ENCODE measurements at regions not wholly inside any gene's neighbourhood (a gene's known extent, or its start where the extent isn't known, plus 50 kb on each side); places are given as distances from the start of the nearest gene placed in this dataset.
"Not testable (repeated sequence)": the region's sequence is repeated elsewhere in the genome, so short reads cannot be mapped to it uniquely, and the experiment has no call there.

DNA sequence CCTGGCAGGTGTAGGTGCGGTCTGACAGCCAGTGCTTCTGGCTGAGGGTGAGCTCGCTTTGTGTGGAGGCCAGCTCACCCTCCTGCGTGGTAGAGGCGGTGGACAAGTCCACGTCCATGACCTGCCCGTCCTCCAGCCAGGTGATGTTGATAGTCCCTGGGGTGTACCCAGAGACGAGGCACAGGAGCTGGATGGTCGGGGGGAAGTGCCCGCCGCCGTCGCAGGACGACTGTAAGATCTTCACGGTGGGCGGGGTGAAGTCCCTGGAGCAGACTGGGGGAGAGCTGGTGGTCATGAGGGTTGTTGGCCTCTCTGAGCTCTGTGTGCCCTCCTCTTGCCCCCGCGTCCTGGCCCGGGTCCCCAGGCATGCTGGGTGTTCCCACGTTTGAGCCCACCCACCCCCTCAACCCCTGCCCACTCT is 74.6 kb downstream of the TMEM121 start:
- no peak for DNase-seq (ENCODE audit: low spot score)

DNA sequence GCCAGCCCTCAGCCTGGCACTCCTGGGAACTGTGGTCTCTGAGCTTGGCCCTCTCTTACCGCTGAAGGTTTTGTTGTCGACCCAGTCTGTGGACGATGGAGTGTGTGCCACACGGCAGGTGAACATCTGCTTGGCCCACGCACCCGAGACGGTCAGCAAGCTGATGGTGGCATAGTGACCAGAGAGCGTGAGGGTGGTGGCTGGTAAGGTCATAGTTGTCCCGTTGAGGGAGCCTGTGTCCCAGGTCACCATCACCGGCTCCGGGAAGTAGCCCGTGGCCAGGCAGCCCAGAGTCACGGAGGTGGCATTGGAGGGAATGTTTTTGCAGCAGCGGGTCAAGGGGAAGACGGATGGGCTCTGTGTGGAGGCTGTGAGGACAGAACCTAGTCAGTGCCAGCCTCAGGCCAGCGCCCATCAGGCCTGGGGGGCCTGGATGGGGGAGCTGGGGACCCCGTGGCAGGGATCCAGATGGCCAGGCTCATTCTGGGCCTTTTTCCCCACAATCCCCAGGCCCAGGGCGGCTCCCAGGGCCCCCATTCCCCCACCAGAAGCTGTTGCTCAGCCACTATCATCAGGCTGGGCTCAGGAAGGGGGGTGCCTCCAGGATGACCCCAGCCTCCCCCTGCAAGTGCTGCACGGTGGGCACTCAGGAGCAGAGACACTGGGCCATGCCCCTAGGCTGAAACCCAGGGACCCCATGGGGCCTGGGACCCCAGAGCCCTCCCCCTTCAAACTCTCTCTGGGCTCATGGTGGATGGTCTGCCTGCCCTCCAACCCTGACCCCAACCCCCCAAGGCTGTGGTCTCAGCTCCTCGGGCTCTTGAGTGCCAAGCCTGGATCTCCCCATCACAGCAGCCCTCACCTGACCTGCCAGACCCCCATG is 75.2 kb downstream of the TMEM121 start:
- no peak for DNase-seq (ENCODE audit: low spot score)

DNA sequence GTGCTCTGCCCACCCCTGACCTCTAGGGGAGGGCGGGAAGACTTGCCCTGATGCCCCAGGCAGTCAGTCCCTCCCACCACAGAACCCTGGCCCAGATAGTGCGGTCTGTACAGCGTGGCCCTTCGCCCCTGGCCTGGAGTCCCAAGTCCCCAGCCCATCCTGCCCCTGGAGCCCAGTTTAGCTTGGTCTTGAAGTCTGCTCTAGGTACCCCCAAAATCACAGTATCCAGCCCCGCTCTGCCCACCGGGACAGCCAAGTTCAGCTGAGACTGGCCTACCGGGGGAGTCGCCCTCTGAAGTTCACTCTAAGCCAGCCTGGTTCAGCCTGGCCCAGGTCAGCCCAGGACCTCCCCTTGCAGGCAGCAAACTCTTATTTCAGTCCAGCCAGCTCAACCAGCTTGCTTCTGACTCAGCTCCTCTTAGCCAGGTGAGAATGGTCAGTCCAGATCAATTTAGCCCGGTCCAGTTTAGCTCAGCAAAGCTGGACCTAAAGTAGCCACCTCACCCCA is 75.9 kb downstream of the TMEM121 start:
- no peak for DNase-seq (ENCODE audit: low spot score)

DNA sequence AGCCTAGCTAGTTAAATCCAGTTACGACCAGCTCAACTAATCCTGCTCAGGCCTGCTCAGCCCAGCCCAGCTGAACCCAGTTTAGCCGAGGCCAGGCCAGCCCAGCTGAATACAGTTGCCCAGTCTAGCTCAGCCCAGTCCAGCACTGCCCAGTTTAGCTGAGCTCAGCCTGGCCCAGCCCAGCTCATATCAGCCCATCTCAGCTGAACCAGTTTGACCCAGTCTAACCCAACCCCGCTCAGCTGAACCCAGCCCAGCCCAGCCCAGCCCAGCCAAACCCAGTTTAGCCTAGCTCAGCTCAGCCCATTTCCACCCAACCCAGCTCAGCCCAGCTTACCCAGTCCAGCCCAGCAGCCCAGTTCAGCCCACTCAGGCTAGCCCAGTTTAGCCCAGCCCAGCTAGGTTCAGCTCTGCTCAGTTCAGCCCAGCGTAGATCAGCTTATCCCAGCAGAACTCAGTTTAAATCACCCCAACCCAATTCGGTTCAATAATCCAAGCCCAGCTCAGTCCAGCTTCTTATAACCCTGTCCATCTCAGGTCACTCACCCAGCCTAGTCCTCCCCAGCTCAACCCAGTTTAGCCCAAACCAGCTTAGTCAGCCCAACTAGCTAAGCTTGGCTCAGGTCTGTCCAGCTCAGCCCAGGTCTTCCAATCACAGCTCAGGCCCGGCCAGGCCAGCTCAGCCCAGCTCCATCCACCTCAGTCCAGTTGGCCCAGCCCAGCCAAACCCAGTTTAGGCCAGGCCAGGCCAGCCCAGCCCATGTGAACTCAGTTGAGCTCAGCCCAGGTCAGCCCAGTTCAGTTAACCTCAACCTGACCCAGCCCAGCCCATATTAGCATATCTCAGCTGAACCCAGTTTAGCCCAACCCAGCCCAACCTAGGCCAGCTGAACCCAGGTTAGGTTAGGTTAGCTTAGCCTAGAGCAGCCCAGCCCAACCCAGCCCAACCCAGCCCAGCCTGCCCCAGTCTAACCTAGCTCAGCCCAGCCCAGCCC is 76.7 kb downstream of the TMEM121 start:
- peak; percentile 1 for DNase-seq (ENCODE audit: low spot score)

DNA sequence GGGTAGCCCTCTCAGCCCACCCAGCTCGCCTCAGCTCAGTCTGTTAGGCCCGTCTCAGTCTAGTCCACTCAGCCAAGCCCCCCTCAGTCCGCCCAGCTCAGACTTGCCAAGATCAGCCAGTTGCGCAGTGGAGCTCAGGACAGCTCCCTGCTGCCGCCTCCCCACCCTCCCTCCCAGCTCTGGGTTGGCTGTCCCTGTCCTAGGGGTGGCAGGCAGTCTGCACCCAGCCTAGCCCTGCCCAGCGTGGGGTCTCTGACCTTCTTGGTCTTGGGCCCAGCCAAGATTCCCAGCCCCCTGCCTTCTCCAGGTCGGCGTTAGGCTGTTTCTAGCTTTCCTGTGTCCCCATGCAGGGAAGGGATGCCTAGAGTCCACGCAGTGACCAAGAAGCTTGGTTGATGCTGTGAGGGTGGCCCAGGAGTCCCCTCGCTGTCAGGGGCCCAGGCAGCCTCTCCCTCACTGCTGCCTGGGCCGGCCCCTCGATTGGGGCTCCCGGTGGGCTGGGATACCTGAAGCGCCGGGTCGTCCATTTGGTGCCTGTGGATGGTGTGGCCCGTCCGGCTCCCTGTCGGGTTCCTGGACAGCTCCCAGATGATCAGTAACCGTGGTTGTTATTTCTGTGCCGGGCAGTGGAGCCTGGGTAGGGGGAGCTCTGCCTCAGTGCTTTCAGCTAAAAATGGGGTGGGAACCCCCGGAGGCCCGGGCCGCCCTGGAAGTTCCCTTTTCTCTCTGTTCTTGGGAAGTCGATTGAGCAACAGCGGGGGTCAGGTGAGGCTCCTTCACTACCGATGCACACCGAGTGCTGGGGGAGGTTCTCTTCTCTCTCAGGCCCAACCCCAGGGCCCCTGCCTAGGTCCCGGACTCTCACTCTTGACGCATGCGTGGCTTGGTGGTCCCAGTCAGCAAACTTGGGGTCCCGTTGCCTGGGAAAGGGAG is 78.4 kb downstream of the TMEM121 start:
- not testable (repeated sequence) for DNase-seq (ENCODE audit: low spot score)

DNA sequence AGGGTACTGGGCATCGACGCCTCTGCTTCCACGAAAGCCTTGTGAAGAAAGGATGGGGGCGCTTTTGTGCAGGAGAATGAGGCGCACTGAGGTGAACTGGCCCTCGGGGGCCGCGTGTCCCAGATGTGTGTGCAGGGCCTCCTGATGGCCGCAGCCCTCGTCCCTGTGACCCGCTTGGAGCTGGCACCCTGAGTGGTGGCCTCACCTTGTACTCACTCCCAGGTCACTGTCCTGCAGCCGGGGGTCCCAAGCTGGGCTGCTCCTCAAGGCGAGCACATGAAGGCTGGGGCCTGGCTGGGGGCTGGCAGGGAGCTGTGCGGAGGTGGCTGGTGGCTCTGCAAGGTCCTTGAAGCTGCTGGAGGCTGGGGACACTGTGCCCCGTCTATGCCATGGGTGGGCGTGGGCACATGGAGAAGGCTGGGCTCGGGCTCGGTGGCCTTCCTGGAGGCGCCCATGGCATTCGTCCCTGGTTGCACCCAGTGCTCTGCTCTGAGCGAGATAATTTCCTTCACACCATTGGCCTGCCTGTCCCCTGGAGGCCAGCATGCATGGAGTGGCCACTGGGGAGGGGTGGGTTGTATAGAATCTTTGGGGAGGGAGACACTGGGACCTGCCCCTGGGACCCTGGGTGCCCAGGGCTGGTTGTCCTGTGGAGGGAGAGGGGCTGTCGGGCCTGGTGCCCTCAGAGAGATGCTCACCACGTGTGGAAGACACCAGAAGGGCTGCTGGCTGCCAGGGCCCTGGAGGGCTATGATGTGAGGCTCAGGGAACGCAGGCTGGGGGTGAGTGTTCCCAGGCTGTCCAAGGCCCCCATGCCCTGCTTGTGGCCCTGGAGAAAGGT is 79.3 kb downstream of the TMEM121 start:
- DNase-seq (ENCODE audit: low spot score), result no peak

DNA sequence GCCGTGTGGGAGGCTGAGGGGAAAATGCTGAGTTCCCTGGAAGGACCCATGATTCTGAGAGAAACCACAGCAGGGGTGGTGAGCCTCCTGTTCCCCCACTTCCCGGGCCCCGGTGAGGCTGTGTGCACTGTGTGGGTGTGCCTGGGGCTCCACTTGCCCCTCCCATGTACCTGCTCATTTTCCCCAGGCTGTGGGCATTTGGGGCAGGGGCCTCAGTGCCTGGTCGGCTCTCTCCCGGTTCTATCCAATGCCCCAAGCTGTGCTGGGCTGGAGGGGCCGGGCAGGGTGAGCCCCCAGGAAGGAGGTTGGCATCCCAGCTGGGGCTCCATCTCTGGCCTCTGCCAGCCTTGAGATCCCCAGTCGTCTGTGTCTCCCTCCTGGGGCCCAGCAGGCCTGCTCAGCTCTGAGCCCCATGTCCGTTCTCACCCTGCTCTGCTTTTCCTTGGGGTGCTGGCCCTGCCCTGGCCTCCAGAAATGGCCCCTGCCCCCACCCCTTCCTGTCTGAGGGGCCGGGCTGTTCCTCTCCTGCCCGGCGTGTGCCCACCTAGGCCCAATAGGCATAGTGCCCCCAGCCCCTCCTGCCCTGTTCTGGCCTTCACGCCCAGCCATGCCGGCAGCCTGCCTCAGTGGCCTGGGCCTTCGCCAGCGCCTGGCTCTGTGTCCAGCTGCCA is 80.1 kb downstream of the TMEM121 start:
- DNase-seq (ENCODE audit: low spot score), result not testable (repeated sequence)

DNA sequence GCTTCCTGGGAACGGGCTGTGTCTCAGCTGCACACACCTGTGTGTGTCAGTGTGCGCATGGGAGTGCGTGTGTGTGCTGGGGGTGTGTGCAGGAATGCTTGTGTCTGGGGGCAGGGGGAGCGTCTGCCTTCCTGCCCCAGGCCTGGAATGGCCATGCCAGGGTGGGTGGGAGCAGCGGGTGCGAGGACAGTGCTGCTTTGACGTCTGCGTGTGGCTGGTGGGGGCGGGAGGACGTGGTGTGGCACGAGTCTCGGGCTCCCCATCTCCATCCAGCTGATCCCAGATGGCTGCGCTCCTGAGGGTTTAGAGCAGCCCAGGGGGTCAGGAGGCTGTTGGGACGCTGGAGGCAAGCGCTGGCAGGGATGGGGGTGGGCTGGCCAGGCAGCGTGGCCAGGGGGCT is 80.6 kb downstream of the TMEM121 start:
- DNase-seq (ENCODE audit: low spot score), result not testable (repeated sequence)

DNA sequence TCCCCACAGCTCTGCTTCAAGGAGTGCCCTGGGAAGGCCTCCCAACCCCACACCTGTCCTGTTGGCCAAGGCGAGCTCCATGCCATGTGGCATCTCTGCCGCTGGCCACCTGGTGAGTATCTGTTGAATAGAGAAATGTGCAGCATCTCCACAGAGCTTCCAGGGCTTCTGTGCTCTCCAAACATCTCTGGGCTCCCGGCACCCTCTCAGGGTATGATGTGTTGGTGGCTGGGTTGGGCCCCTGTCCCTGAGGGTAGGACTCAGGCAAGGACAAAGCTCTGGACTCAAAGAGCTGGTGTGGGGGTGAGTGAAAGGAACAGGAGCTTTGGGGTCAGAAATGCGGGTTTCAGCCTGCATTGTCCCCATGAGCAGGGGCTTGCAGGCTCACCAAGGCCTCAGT is 88.6 kb downstream of the TMEM121 start:
- not testable (repeated sequence) for DNase-seq (ENCODE audit: low spot score)

DNA sequence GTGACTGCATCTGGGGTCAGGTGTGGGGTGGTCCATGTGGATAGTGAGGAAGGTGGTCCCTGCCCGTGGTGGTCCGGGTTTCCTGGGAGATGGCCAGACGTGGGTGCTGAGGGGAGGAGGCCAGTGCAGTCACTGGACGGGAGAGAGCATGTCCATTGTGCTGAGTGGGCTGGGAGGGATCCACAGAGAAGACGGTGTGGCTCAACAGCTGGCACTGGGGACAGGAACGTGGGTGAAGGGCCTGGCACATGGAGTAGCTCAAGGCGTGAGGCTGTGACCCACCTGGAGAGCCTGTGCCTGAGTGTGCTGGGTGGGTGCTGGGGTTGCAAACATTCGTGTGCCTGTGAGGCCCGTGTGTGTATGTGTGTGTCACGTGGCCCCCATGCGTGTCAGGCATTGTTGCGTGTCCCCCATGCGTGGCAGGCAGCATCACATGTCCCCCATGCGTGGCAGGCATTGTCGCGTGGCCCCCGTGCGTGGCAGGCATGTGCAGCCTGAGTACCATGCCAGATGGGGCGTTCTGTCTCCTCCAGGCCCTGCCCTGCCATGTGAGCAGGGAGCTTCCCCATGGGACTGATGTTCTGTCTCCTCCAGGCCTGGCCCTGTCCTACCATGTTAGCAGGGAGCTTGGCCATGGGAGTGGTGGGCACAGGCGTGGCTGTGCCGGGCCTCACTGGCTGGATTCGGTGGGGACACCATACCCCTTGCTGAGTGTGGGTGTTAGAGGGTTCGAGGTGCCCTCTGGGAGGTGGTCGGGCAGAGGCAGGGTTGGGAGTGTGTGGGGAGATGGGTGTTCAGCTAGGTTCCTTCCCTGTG is 89.8 kb downstream of the TMEM121 start:
- peak; percentile 6 for DNase-seq (ENCODE audit: low spot score)

DNA sequence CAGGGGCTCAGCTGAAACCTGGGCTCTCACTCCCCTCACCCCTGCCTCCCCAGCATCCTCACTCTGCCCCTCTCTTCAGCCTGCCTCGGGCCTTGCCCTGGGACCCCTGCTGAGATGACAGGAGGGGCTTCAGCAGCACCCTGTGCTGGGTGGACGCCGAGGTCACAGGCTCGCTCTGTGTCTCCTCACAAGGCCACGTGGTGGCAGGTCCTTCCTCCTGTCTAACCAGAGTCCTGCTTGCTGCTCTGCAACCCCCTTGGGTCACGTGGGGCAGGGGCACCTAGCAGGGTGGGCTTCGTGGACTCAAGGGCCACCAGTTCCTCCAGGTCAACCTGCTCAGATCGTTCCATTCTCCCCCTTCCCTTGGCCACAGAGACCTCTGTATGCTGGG is 90.4 kb downstream of the TMEM121 start:
- no peak for DNase-seq (ENCODE audit: low spot score)

DNA sequence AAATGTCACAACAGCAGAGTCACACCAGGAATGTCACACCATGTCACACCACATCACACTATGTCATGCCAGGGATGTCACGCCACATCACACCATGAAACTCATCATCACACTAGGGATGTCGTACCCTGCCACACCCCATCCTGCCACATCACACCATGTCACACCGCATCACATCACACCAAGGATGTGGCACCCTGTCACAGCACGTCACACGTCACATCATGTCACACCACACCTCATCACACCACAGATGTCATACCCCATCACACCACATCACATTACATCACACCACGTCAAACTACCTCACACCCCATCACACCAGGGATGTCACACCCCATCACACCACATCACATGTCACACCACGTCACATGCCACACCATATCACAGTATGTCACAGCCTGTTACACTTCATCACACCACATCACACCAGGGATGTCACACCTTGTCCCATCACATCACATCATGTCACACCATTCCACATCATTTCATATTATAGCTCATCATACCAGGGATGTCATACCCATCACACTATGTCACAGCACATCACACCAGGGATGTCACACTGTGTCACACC is 90.9 kb downstream of the TMEM121 start:
- DNase-seq (ENCODE audit: low spot score), result peak; percentile 37

DNA sequence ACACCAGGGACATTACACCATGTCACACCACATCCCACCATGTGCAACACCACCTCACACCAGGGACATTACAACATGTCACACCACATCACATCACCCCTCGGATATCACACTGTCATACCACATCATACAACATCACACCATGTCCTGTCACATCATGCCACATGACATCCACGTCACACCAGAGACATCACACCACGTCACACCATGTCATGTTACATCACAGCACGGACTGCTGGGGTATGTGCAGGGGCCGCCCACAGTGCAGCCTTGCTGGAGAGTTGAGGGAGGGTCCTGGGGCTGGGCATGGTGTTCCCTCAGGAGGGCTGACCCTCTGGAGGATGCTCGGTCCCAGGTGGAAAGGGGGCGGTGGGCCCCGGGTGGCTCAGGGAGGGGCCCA is 91.4 kb downstream of the TMEM121 start:
- DNase-seq (ENCODE audit: low spot score), result not testable (repeated sequence)

DNA sequence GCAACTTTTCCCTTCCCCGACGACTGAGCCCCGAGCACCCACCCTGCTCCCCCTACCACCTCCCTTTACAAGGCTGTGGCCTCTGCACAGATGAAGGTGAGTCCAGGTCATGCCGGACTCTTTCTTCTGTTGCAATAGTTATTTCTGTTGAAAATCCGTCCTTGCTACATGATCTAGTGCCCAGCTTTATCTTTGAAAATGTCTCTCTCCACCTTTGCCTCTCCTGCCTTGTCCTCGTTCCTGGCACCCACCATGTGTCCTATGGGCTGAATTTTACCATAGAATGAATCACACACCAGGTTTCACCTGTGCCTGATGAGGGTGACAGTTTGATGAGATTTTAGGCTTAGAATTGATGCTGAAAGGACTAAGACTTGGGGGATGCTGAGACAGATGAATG is 92.9 kb downstream of the TMEM121 start:
- not testable (repeated sequence) for DNase-seq (ENCODE audit: low spot score)

DNA sequence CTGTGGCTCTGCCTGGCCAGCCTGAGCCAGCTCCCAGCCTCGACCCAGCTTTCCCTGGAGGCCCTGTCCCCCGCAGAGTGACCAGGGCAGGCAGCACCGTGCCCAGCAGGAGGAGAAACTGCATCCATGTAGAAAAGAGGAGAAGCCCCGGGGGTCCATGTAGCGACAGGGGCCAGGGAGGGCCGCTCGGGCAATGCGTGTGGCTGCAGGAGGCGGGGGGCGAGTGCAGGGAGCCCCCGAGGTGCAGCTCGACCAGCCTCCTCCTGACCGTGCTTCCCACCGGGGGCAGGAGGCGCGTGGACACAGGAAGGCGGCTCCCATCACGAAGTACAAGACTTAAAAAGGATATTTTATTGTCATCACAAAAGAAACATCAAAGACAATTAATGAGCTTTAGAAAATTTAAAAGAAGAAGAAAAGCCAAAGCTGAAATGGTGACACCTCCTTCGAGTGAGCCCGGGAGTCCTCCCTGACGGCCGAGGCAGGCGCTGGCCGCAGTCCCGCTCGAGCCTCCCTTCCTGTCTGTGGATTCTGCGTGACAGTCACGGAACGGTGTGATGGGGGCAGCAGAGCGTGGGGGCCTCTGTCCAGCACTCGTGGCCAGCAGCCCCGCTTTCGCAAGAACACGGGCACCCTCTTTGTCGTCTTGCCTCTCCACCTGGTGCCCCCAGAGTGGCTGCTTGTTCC is 93.9 kb downstream of the TMEM121 start:
- not testable (repeated sequence) for DNase-seq (ENCODE audit: low spot score)

DNA sequence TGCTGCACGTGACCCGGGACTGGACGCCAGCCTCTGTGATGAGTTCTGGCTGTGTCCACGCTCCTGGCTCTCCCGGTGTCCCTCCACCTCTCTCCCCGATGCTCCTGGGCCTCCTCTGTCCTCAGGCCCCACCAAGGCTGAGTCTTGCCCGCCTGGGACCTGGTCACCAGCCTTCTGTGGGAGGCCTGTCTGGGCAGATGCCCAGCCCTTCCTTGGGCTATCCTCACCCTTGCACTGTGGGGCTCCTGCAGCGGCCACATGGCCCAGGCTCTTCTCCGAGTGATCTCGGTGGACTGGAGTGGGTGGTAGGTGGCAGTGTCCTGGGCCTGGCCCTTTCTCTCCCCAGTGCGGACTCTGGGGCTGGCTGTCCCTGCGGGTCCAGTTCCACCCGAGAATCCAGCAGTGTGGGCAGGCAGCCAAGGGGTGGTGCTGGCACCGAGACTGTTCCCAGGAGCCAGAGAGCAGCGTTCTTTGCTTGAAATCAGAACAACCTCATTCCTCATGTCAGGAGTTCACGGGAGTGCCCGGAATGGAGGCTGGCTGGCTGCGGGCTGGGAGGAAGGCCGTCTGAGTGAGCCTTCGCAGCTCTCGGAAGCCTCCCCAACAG is 94.6 kb downstream of the TMEM121 start:
- not testable (repeated sequence) for DNase-seq (ENCODE audit: low spot score)

Data from Ammon's horn (tissue), 1 donor.